ENCODE measurements at regions not wholly inside any gene's neighbourhood (a gene's known extent, or its start where the extent isn't known, plus 50 kb on each side); places are given as distances from the start of the nearest gene placed in this dataset.

- in situ Hi-C loops (cut with HindIII; ENCODE audit: low sequenced_read_pairs): no loop called here
- no peak overlapping the region for H3K4me3 ChIP-seq (ENCODE audit: low read depth, low read length)
- no peak for DNase-seq (ENCODE audit: low read depth)
- TF ChIP-seq, protein P1, sequence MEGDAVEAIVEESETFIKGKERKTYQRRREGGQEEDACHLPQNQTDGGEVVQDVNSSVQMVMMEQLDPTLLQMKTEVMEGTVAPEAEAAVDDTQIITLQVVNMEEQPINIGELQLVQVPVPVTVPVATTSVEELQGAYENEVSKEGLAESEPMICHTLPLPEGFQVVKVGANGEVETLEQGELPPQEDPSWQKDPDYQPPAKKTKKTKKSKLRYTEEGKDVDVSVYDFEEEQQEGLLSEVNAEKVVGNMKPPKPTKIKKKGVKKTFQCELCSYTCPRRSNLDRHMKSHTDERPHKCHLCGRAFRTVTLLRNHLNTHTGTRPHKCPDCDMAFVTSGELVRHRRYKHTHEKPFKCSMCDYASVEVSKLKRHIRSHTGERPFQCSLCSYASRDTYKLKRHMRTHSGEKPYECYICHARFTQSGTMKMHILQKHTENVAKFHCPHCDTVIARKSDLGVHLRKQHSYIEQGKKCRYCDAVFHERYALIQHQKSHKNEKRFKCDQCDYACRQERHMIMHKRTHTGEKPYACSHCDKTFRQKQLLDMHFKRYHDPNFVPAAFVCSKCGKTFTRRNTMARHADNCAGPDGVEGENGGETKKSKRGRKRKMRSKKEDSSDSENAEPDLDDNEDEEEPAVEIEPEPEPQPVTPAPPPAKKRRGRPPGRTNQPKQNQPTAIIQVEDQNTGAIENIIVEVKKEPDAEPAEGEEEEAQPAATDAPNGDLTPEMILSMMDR (IDR thresholded peaks at IDR 0.05; ENCODE audit: low read depth, low read length, missing control alignments): no peak
These were observed 336.1 kb upstream of the SKOR2 start for GRCh38 chr18:47587587-47587986.

DNA sequence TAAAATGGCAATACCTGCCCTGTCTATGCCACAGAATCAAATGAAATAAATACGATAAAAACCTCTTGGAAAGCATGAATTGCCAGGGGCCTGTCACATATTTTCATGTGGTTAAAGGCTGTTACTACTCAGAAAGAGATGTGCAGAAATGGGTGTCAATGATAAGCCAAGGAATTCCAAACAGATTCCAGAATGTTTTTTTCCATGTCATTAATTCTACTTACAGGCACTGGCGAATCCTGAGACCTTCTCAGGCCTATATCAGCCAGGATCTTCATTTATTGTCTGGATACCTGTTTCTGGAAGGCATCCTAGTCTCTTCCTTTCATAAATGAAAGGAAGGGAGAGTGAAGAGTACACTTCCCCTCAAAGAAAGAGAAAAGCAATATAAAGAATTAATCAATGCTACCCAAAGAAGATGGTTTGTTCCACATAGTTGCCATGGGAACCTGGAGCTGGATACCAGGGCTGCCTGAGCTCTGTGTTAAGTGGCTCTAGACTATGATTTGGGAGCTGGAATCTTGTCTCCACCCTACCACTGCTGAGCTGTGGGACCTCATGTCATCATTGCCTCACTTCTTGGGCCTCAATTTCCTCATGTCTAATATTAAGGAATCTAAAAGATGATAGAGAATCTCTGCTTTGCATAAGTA, 335.1 kb upstream of the SKOR2 start:
- TF ChIP-seq, protein P1 (IDR thresholded peaks at IDR 0.05; ENCODE audit: low read depth, low read length, missing control alignments): no peak
- in situ Hi-C loops (cut with HindIII; ENCODE audit: low sequenced_read_pairs): no loop called here
- no peak for DNase-seq (ENCODE audit: low read depth)
- H3K4me3 ChIP-seq (ENCODE audit: low read depth, low read length): no peak overlapping the region

DNA sequence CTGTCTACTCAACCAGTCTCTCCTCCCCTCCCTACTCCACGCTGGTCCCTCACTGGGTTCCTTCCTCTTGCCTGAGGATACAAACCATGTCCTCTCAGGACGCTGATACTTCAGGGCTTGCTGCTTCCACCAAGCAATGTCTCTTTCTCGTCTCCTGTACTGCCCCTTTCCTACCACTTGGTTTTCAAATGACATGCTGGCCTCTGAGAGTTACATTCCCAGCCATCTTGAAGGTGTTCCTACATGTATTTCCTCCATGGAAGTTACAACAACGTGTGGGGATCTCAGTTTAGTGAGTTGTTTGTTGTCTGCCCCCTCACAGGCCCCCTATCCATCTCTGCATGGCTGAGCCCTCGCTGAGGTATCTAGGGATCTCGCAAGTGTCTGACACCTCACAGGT, 334.5 kb upstream of the SKOR2 start:
- in situ Hi-C loops (cut with HindIII; ENCODE audit: low sequenced_read_pairs): no loop called here
- no peak overlapping the region for H3K4me3 ChIP-seq (ENCODE audit: low read depth, low read length)
- DNase-seq (ENCODE audit: low read depth): no peak
- TF ChIP-seq, protein P1 (IDR thresholded peaks at IDR 0.05; ENCODE audit: low read depth, low read length, missing control alignments): no peak

DNA sequence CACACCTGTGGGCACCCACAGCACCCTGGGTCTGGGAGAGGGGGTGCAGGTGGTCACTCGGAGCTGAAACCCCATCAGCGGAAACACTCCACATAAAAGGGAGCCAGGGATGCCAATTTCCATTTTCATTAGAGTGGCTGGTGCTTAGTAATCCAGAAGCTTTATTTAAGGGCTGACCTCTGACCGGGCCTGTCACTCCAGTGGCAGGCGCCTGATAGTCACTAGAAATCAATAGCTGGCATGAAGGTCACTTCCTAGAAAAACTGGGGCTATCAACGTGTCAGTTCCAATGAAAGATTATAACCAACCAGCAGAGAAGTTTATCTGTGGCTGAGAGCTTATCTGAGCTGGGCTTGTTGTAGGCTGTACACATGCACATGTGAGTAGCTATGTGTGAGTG, 333.7 kb upstream of the SKOR2 start:
- TF ChIP-seq, protein P1 (IDR thresholded peaks at IDR 0.05; ENCODE audit: low read depth, low read length, missing control alignments): no peak
- no peak overlapping the region for H3K4me3 ChIP-seq (ENCODE audit: low read depth, low read length)
- in situ Hi-C loops (cut with HindIII; ENCODE audit: low sequenced_read_pairs): no loop called here
- DNase-seq (ENCODE audit: low read depth): no peak

- TF ChIP-seq, protein P1 (IDR thresholded peaks at IDR 0.05; ENCODE audit: low read depth, low read length, missing control alignments): no peak
- DNase-seq (ENCODE audit: low read depth): no peak
- in situ Hi-C loops (cut with HindIII; ENCODE audit: low sequenced_read_pairs): no loop called here
- no peak overlapping the region for H3K4me3 ChIP-seq (ENCODE audit: low read depth, low read length)
These were observed 330.6 kb upstream of the SKOR2 start for GRCh38 chr18:47582093-47582492.

GRCh38 chr18:47577520-47577919, 326.1 kb upstream of the SKOR2 start:
- DNase-seq (ENCODE audit: low read depth): no peak
- TF ChIP-seq, protein P1 (IDR thresholded peaks at IDR 0.05; ENCODE audit: low read depth, low read length, missing control alignments): no peak
- H3K4me3 ChIP-seq (ENCODE audit: low read depth, low read length): no peak overlapping the region
- in situ Hi-C loops (cut with HindIII; ENCODE audit: low sequenced_read_pairs): no loop called here

Measured in astrocyte of the cerebellum (primary cell).